GM23338 (cell line): ENCODE measurements at regions not wholly inside any gene's neighbourhood (a gene's known extent, or its start where the extent isn't known, plus 50 kb on each side); places are given as distances from the start of the nearest gene placed in this dataset.

Source experiments
- ATAC-seq: fragments of 200-7000 bp; cut with Tn5 transposase; 3 replicates; pipeline ENCODE4 v1.9.1; 2020
- DNase-seq: peaks from one replicate; pipeline ENCODE4 v3.0.0-alpha.2; 2015; ENCODE audit warnings: low spot score
- H2AFZ ChIP-seq: fragments of 200-600 bp; sonication (generic); 2 replicates; pipeline ENCODE4 v1.8.0; 2016; ENCODE audit warnings: antibody characterized with exemption, mild to moderate bottlenecking, moderate library complexity
- H3F3A ChIP-seq: fragments of 200-600 bp; sonication (generic); replicated peaks from 2 replicates; pipeline ENCODE4 v1.8.0; 2017; ENCODE audit warnings: antibody characterized with exemption, mixed run types, low read depth
- H3K27ac ChIP-seq: fragments of 200-600 bp; sonication (generic); 2 replicates; pipeline ENCODE4 v1.6.1; 2016; ENCODE audit warnings: low read depth
- H3K27me3 ChIP-seq: fragments of 200-600 bp; sonication (generic); 2 replicates; pipeline ENCODE4 v1.8.0; 2016; ENCODE audit warnings: mild to moderate bottlenecking, mixed run types, moderate library complexity; ENCODE audit not compliant: insufficient read depth
- H3K36me3 ChIP-seq: fragments of 200-600 bp; sonication (generic); 2 replicates; pipeline ENCODE4 v1.8.0; 2016; ENCODE audit warnings: mild to moderate bottlenecking; ENCODE audit not compliant: insufficient read depth
- H3K4me1 ChIP-seq: fragments of 200-600 bp; sonication (generic); 2 replicates; pipeline ENCODE4 v1.8.0; 2016; ENCODE audit warnings: mild to moderate bottlenecking, moderate library complexity; ENCODE audit not compliant: insufficient read depth
- H3K4me2 ChIP-seq: fragments of 200-600 bp; sonication (generic); 2 replicates; pipeline ENCODE4 v1.7.1; 2017; ENCODE audit warnings: mixed run types
- H3K4me3 ChIP-seq: fragments of 200-600 bp; sonication (generic); 2 replicates; pipeline ENCODE4 v1.6.1; 2016; ENCODE audit warnings: mixed run types
- H3K79me2 ChIP-seq: fragments of 200-600 bp; sonication (generic); replicated peaks from 2 replicates; pipeline ENCODE4 v1.8.0; 2017; ENCODE audit warnings: mild to moderate bottlenecking; ENCODE audit not compliant: insufficient read depth
- H3K9me2 ChIP-seq: fragments of 200-600 bp; sonication (generic); 2 replicates; pipeline ENCODE4 v1.8.0; 2017; ENCODE audit not compliant: insufficient read depth
- H4K20me1 ChIP-seq: fragments of 200-600 bp; sonication (generic); replicated peaks from 2 replicates; pipeline ENCODE4 v1.8.0; 2017; ENCODE audit warnings: mild to moderate bottlenecking; ENCODE audit not compliant: insufficient read depth
- H3K27ac Mint-ChIP-seq: 2 replicates; pipeline ENCODE4 v1.8.0; 2020; ENCODE audit warnings: inconsistent platforms, mild to moderate bottlenecking, moderate library complexity, mixed read lengths
- H3K27me3 Mint-ChIP-seq: 3 replicates; pipeline ENCODE4 v1.8.0; 2022; ENCODE audit warnings: low read depth, mild to moderate bottlenecking, moderate library complexity, mixed read lengths, inconsistent platforms; ENCODE audit not compliant: insufficient read depth, poor library complexity
- H3K36me3 Mint-ChIP-seq: 3 replicates; pipeline ENCODE4 v1.8.0; 2021; ENCODE audit warnings: low read depth, mild to moderate bottlenecking, inconsistent platforms, moderate library complexity, mixed read lengths
- H3K4me1 Mint-ChIP-seq: 3 replicates; pipeline ENCODE4 v1.8.0; 2020; ENCODE audit warnings: mild to moderate bottlenecking, inconsistent platforms, mixed read lengths
- H3K4me3 Mint-ChIP-seq: 3 replicates; pipeline ENCODE4 v1.8.0; 2021; ENCODE audit warnings: moderate library complexity, mild to moderate bottlenecking, inconsistent platforms, mixed read lengths
- H3K9me3 Mint-ChIP-seq: 3 replicates; pipeline ENCODE4 v1.8.0; 2020; ENCODE audit warnings: moderate library complexity, mild to moderate bottlenecking, inconsistent platforms, mixed read lengths
- CREB1 ChIP-seq: fragments of 250-450 bp; sonication (Bioruptor Pico); IDR thresholded peaks from 2 replicates; pipeline ENCODE4 v1.5.0; 2020; ENCODE audit warnings: low read depth, mild to moderate bottlenecking, moderate library complexity
- EZH2 ChIP-seq: fragments of 200-600 bp; sonication (generic); IDR thresholded peaks from one replicate; pipeline ENCODE4 v1.8.0; 2017; ENCODE audit warnings: antibody characterized with exemption, mild to moderate bottlenecking, low read depth; ENCODE audit not compliant: unreplicated experiment
- EZH2phosphoT487 ChIP-seq: fragments of 200-600 bp; sonication (generic); IDR thresholded peaks from one replicate; pipeline ENCODE4 v1.8.1; 2018; ENCODE audit warnings: antibody characterized with exemption; ENCODE audit not compliant: unreplicated experiment
- JUNB ChIP-seq: IDR thresholded peaks from one replicate; pipeline ENCODE4 v1.6.1; 2016; ENCODE audit warnings: antibody characterized with exemption; ENCODE audit not compliant: unreplicated experiment
- NANOG ChIP-seq: IDR thresholded peaks from 2 replicates; pipeline ENCODE4 v1.6.1; 2016; ENCODE audit warnings: antibody characterized with exemption, borderline replicate concordance
- POLR2AphosphoS5 ChIP-seq: IDR thresholded peaks from 2 replicates; pipeline ENCODE4 v1.6.1; 2016; ENCODE audit warnings: antibody characterized with exemption, low read depth
- STAT1 ChIP-seq: IDR thresholded peaks from one replicate; pipeline ENCODE4 v1.6.1; 2016; ENCODE audit warnings: antibody characterized with exemption; ENCODE audit not compliant: unreplicated experiment
- ZNF114 ChIP-seq: fragments of 250-450 bp; sonication (Bioruptor Pico); IDR thresholded peaks from 2 replicates; pipeline ENCODE4 v1.5.0; 2020; ENCODE audit warnings: mild to moderate bottlenecking, moderate library complexity
- ZNF331 ChIP-seq: fragments of 250-450 bp; sonication (Bioruptor Pico); IDR thresholded peaks from 2 replicates; pipeline ENCODE4 v1.5.0; 2020; ENCODE audit warnings: low read depth, mild to moderate bottlenecking, moderate library complexity
- TF ChIP-seq, protein P1 (sequence below): IDR thresholded peaks from 2 replicates; pipeline ENCODE4 v1.6.1; 2016; ENCODE audit warnings: antibody characterized with exemption
- TF ChIP-seq, protein P2 (sequence below): fragments of 250-450 bp; sonication (Bioruptor Pico); IDR thresholded peaks from 2 replicates; pipeline ENCODE4 v1.5.0; 2020; ENCODE audit warnings: mild to moderate bottlenecking, moderate library complexity
- TF ChIP-seq, protein P3 (sequence below): IDR thresholded peaks from one replicate; pipeline ENCODE4 v1.6.1; 2018; ENCODE audit warnings: antibody characterized with exemption; ENCODE audit not compliant: unreplicated experiment
- TF ChIP-seq, protein P4 (sequence below), 2 experiments: fragments of 200-600 bp in 1 of 2; sonication (generic) in 1 of 2; conservative IDR thresholded peaks; 2 replicates each; pipeline versions ENCODE4 v1.5.1 to v1.6.1; 2016 to 2017; ENCODE audit warnings: antibody characterized with exemption in 2 of 2, low read depth in 2 of 2, mild to moderate bottlenecking in 2 of 2, moderate library complexity in 1 of 2

DNA sequence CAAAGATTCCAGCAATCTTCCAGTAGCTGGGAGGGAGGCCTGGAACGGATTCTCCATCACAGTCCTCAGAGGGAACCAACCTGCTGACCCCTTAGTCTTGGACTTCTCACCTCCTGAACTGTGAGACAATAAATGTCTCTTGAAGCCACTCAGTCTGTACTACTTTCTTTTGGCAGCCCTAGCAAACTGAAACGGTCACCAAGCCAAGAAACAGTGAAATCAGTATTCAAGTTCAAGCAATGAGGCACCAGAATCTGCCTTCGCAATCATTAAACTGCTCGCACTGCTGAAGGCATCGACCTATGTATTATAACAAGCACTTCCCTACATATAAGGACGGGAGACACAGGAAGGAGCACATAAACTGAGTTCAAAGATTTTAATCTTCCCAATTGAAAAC lies 120.6 kb upstream of the PUM3 start:
- no peaks in the 10 kb centered on the region for H3K27me3 ChIP-seq
- DNase-seq (no peak), ATAC-seq (no peak)
- no peaks in the 10 kb centered on the region for H4K20me1 ChIP-seq
- TF ChIP-seq POLR2AphosphoS5 = no peak
- TF ChIP-seq, protein P1, sequence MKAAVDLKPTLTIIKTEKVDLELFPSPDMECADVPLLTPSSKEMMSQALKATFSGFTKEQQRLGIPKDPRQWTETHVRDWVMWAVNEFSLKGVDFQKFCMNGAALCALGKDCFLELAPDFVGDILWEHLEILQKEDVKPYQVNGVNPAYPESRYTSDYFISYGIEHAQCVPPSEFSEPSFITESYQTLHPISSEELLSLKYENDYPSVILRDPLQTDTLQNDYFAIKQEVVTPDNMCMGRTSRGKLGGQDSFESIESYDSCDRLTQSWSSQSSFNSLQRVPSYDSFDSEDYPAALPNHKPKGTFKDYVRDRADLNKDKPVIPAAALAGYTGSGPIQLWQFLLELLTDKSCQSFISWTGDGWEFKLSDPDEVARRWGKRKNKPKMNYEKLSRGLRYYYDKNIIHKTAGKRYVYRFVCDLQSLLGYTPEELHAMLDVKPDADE = no peak
- TF ChIP-seq STAT1 = no peak
- no peak for TF ChIP-seq NANOG
- TF ChIP-seq, protein P2, sequence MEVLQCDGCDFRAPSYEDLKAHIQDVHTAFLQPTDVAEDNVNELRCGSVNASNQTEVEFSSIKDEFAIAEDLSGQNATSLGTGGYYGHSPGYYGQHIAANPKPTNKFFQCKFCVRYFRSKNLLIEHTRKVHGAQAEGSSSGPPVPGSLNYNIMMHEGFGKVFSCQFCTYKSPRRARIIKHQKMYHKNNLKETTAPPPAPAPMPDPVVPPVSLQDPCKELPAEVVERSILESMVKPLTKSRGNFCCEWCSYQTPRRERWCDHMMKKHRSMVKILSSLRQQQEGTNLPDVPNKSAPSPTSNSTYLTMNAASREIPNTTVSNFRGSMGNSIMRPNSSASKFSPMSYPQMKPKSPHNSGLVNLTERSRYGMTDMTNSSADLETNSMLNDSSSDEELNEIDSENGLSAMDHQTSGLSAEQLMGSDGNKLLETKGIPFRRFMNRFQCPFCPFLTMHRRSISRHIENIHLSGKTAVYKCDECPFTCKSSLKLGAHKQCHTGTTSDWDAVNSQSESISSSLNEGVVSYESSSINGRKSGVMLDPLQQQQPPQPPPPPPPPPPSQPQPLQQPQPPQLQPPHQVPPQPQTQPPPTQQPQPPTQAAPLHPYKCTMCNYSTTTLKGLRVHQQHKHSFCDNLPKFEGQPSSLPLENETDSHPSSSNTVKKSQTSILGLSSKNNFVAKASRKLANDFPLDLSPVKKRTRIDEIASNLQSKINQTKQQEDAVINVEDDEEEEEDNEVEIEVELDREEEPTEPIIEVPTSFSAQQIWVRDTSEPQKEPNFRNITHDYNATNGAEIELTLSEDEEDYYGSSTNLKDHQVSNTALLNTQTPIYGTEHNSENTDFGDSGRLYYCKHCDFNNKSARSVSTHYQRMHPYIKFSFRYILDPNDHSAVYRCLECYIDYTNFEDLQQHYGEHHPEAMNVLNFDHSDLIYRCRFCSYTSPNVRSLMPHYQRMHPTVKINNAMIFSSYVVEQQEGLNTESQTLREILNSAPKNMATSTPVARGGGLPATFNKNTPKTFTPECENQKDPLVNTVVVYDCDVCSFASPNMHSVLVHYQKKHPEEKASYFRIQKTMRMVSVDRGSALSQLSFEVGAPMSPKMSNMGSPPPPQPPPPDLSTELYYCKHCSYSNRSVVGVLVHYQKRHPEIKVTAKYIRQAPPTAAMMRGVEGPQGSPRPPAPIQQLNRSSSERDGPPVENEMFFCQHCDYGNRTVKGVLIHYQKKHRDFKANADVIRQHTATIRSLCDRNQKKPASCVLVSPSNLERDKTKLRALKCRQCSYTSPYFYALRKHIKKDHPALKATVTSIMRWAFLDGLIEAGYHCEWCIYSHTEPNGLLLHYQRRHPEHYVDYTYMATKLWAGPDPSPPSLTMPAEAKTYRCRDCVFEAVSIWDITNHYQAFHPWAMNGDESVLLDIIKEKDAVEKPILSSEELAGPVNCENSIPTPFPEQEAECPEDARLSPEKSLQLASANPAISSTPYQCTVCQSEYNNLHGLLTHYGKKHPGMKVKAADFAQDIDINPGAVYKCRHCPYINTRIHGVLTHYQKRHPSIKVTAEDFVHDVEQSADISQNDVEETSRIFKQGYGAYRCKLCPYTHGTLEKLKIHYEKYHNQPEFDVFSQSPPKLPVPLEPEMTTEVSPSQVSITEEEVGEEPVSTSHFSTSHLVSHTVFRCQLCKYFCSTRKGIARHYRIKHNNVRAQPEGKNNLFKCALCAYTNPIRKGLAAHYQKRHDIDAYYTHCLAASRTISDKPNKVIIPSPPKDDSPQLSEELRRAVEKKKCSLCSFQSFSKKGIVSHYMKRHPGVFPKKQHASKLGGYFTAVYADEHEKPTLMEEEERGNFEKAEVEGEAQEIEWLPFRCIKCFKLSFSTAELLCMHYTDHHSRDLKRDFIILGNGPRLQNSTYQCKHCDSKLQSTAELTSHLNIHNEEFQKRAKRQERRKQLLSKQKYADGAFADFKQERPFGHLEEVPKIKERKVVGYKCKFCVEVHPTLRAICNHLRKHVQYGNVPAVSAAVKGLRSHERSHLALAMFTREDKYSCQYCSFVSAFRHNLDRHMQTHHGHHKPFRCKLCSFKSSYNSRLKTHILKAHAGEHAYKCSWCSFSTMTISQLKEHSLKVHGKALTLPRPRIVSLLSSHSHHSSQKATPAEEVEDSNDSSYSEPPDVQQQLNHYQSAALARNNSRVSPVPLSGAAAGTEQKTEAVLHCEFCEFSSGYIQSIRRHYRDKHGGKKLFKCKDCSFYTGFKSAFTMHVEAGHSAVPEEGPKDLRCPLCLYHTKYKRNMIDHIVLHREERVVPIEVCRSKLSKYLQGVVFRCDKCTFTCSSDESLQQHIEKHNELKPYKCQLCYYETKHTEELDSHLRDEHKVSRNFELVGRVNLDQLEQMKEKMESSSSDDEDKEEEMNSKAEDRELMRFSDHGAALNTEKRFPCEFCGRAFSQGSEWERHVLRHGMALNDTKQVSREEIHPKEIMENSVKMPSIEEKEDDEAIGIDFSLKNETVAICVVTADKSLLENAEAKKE (CRISPR knock-in tag) = no peak
- TF ChIP-seq, protein P3, sequence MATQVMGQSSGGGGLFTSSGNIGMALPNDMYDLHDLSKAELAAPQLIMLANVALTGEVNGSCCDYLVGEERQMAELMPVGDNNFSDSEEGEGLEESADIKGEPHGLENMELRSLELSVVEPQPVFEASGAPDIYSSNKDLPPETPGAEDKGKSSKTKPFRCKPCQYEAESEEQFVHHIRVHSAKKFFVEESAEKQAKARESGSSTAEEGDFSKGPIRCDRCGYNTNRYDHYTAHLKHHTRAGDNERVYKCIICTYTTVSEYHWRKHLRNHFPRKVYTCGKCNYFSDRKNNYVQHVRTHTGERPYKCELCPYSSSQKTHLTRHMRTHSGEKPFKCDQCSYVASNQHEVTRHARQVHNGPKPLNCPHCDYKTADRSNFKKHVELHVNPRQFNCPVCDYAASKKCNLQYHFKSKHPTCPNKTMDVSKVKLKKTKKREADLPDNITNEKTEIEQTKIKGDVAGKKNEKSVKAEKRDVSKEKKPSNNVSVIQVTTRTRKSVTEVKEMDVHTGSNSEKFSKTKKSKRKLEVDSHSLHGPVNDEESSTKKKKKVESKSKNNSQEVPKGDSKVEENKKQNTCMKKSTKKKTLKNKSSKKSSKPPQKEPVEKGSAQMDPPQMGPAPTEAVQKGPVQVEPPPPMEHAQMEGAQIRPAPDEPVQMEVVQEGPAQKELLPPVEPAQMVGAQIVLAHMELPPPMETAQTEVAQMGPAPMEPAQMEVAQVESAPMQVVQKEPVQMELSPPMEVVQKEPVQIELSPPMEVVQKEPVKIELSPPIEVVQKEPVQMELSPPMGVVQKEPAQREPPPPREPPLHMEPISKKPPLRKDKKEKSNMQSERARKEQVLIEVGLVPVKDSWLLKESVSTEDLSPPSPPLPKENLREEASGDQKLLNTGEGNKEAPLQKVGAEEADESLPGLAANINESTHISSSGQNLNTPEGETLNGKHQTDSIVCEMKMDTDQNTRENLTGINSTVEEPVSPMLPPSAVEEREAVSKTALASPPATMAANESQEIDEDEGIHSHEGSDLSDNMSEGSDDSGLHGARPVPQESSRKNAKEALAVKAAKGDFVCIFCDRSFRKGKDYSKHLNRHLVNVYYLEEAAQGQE = no peak
- TF ChIP-seq, protein P4, sequence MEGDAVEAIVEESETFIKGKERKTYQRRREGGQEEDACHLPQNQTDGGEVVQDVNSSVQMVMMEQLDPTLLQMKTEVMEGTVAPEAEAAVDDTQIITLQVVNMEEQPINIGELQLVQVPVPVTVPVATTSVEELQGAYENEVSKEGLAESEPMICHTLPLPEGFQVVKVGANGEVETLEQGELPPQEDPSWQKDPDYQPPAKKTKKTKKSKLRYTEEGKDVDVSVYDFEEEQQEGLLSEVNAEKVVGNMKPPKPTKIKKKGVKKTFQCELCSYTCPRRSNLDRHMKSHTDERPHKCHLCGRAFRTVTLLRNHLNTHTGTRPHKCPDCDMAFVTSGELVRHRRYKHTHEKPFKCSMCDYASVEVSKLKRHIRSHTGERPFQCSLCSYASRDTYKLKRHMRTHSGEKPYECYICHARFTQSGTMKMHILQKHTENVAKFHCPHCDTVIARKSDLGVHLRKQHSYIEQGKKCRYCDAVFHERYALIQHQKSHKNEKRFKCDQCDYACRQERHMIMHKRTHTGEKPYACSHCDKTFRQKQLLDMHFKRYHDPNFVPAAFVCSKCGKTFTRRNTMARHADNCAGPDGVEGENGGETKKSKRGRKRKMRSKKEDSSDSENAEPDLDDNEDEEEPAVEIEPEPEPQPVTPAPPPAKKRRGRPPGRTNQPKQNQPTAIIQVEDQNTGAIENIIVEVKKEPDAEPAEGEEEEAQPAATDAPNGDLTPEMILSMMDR (conservative IDR thresholded peaks at IDR 0.05; ENCODE audit: low read depth in 2 of 2) = no peak
- TF ChIP-seq ZNF331 = no peak
- TF ChIP-seq EZH2 = no peak
- no peak for TF ChIP-seq CREB1 (CRISPR knock-in tag)
- no peak for TF ChIP-seq JUNB
- TF ChIP-seq ZNF114 (CRISPR knock-in tag) = no peak
- TF ChIP-seq EZH2phosphoT487 = no peak
- peaks cover 7% of the 10 kb centered on the region; the same call in 1 of the 3 replicates for H3K4me1 Mint-ChIP-seq
- no peaks in the 10 kb centered on the region for H3K36me3 Mint-ChIP-seq
- peaks cover under 1% of the 10 kb centered on the region for H3K27me3 Mint-ChIP-seq
- H3K4me3 Mint-ChIP-seq = no peak overlapping the region
- H3K4me3 ChIP-seq = no peak overlapping the region
- H3K36me3 ChIP-seq = no peaks in the 10 kb centered on the region
- no peaks in the 10 kb centered on the region for H3K79me2 ChIP-seq
- H3K9me2 ChIP-seq = no peaks in the 10 kb centered on the region
- H3K4me1 ChIP-seq = 0 out of 2 replicates have a peak, but pooled peaks cover 5% of the 10 kb centered on the region
- no peak overlapping the region for H3K27ac ChIP-seq
- H3K4me2 ChIP-seq = no peak overlapping the region
- no peak overlapping the region for H3K27ac Mint-ChIP-seq
- no peaks in the 10 kb centered on the region for H3K9me3 Mint-ChIP-seq
- H2AFZ ChIP-seq = no peak overlapping the region; the same call in 1 of the 2 replicates
- no peaks in the 10 kb centered on the region for H3F3A ChIP-seq
